Esophagus muscularis mucosa (tissue), 3 donors: ENCODE measurements at regions not wholly inside any gene's neighbourhood (a gene's known extent, or its start where the extent isn't known, plus 50 kb on each side); places are given as distances from the start of the nearest gene placed in this dataset.

Source experiments
- POLR2A ChIP-seq: fragments of 450-650 bp; IDR thresholded peaks from one replicate; pipeline ENCODE4 v1.6.1; 2017; ENCODE audit warnings: antibody characterized with exemption, moderate library complexity, mild to moderate bottlenecking, low read depth
- POLR2AphosphoS5 ChIP-seq, 2 donors: sonication (generic); formaldehyde crosslinking; IDR thresholded peaks; one replicate each; pipeline ENCODE4 v1.6.1; 2017; ENCODE audit warnings: antibody characterized with exemption in 2 of 2
- TF ChIP-seq, protein P1 (sequence below), 3 experiments: fragments of 200-600 bp in 2 of 3; fragments of 450-650 bp in 1 of 3; sonication (generic) in 2 of 3; IDR thresholded peaks; one replicate each; pipeline ENCODE4 v1.5.1; 2017 to 2019; ENCODE audit warnings: antibody characterized with exemption in 3 of 3, mild to moderate bottlenecking in 2 of 3, moderate library complexity in 1 of 3

DNA sequence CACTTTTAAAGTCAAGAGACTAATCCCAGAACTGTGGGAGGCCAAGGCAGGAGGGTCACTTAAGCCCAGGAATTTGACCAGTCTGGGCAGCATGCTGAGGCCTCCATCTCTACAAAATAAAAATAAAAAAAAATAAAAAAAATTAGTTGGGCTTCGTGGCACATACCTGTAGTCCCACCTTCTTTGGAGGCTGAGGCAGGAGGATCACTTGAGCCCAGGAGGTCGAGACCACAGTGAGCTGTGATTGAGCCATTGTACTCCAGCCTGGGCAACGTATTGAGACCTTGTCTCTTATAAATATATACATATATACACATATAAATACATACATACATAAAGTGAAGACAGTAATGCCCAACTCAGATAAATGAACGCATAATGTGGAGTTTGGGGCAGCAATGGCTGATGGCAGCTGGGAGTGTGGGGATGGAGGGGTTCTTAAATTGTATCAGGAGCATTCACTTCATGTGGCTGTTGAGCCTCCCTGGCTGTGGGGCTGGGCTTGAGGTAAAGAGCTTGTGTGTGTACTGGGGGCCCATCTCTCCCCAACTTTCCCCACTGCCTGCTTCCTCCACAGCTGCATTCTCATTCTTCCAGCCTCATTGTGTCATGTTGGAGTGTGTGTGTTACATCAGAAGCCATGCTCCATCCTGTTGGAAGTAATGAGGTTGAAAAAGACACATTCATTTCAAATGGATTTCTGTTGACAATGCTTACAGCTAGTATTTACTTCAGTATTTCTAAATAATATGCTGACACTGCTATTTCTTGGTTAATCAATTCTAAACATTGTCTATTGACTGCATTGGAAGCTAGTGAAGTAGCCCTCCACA, 96.5 kb upstream of the HS6ST1 start:
- TF ChIP-seq POLR2A (no peak), POLR2AphosphoS5 (IDR thresholded peaks at IDR 0.05) (no peak)
- TF ChIP-seq, protein P1, sequence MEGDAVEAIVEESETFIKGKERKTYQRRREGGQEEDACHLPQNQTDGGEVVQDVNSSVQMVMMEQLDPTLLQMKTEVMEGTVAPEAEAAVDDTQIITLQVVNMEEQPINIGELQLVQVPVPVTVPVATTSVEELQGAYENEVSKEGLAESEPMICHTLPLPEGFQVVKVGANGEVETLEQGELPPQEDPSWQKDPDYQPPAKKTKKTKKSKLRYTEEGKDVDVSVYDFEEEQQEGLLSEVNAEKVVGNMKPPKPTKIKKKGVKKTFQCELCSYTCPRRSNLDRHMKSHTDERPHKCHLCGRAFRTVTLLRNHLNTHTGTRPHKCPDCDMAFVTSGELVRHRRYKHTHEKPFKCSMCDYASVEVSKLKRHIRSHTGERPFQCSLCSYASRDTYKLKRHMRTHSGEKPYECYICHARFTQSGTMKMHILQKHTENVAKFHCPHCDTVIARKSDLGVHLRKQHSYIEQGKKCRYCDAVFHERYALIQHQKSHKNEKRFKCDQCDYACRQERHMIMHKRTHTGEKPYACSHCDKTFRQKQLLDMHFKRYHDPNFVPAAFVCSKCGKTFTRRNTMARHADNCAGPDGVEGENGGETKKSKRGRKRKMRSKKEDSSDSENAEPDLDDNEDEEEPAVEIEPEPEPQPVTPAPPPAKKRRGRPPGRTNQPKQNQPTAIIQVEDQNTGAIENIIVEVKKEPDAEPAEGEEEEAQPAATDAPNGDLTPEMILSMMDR (IDR thresholded peaks at IDR 0.05): no peak
